ENCODE measurements at regions not wholly inside any gene's neighbourhood (a gene's known extent, or its start where the extent isn't known, plus 50 kb on each side); places are given as distances from the start of the nearest gene placed in this dataset.

DNA sequence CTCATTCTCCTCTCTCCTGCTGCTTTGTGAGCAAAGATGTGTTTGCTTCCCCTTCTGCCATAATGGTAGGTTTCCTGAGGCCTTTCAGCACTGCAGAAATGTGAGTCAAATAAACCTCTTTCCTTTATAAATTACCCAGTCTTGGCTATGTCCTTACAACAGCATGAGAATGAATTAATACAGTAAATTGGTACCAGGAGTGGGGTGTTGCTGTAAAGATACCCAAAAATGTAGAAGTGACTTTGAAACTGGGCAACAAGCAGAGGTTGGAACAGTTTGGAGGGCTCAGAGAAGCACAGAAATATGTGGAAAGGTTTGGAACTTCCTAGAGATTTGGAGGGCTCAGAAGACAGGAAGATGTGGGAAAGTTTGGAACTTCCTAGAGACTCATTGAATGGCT, 388.7 kb upstream of the GHITM start:
- TF ChIP-seq, protein P1, sequence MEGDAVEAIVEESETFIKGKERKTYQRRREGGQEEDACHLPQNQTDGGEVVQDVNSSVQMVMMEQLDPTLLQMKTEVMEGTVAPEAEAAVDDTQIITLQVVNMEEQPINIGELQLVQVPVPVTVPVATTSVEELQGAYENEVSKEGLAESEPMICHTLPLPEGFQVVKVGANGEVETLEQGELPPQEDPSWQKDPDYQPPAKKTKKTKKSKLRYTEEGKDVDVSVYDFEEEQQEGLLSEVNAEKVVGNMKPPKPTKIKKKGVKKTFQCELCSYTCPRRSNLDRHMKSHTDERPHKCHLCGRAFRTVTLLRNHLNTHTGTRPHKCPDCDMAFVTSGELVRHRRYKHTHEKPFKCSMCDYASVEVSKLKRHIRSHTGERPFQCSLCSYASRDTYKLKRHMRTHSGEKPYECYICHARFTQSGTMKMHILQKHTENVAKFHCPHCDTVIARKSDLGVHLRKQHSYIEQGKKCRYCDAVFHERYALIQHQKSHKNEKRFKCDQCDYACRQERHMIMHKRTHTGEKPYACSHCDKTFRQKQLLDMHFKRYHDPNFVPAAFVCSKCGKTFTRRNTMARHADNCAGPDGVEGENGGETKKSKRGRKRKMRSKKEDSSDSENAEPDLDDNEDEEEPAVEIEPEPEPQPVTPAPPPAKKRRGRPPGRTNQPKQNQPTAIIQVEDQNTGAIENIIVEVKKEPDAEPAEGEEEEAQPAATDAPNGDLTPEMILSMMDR (conservative IDR thresholded peaks at IDR 0.05; ENCODE audit: low read depth, low read length): no peak
- no peak for TF ChIP-seq EZH2 (IDR thresholded peaks at IDR 0.05; ENCODE audit: low read length, unreplicated experiment)
- no peak for TF ChIP-seq EZH2phosphoT487 (IDR thresholded peaks at IDR 0.05; ENCODE audit: borderline replicate concordance, low read length)

All from PC-3 (cell line).